ENCODE measurements at regions not wholly inside any gene's neighbourhood (a gene's known extent, or its start where the extent isn't known, plus 50 kb on each side); places are given as distances from the start of the nearest gene placed in this dataset.

GRCh38 chr15:97410897-97411575 is 549.5 kb upstream of the ARRDC4 start:
- 48% methylated on average over 5 of the region's 5 CpGs for WGBS, 2 donors
- Histone ChIP-seq H3K27me3 (no peaks in the 10 kb centered on the region), H3K4me3 (no peak overlapping the region), H3K27ac (no peak overlapping the region), H3K4me1 (no peaks in the 10 kb centered on the region), H3K9me3 (no peaks in the 10 kb centered on the region), H3K36me3 (no peaks in the 10 kb centered on the region)
- no peak for TF ChIP-seq POLR2AphosphoS5 (IDR thresholded peaks at IDR 0.05)
- TF ChIP-seq CTCF (IDR thresholded peaks at IDR 0.05), result no peak
- TF ChIP-seq EP300 (IDR thresholded peaks at IDR 0.05), result no peak
- TF ChIP-seq POLR2A (IDR thresholded peaks at IDR 0.05), result no peak
- DNase-seq (no peak), ATAC-seq (ENCODE audit: low FRiP score in 2 of 2) (no peak)

- no peak for ATAC-seq (ENCODE audit: low FRiP score in 2 of 2)
- H3K27me3 ChIP-seq, result no peaks in the 10 kb centered on the region
- WGBS, 2 donors, result 46 to 57% methylated on average over 1 of the region's 1 CpG
- H3K4me1 ChIP-seq, result no peaks in the 10 kb centered on the region
- no peak for DNase-seq
- H3K36me3 ChIP-seq, result no peaks in the 10 kb centered on the region
- H3K27ac ChIP-seq, result no peak overlapping the region
- no peak overlapping the region for H3K4me3 ChIP-seq
- no peak for TF ChIP-seq POLR2AphosphoS5 (IDR thresholded peaks at IDR 0.05)
- TF ChIP-seq EP300 (IDR thresholded peaks at IDR 0.05), result no peak
- TF ChIP-seq CTCF (IDR thresholded peaks at IDR 0.05), result no peak
- no peak for TF ChIP-seq POLR2A (IDR thresholded peaks at IDR 0.05)
- H3K9me3 ChIP-seq, result no peaks in the 10 kb centered on the region
These were observed 540.4 kb upstream of the ARRDC4 start for GRCh38 chr15:97420130-97420529.

GRCh38 chr15:97425596-97425995 is 534.9 kb upstream of the ARRDC4 start:
- Histone ChIP-seq H3K27ac (no peak overlapping the region), H3K4me1 (no peaks in the 10 kb centered on the region), H3K9me3 (no peaks in the 10 kb centered on the region), H3K36me3 (no peaks in the 10 kb centered on the region), H3K27me3 (no peaks in the 10 kb centered on the region), H3K4me3 (no peak overlapping the region)
- TF ChIP-seq POLR2A (IDR thresholded peaks at IDR 0.05) (no peak), EP300 (IDR thresholded peaks at IDR 0.05) (no peak), POLR2AphosphoS5 (IDR thresholded peaks at IDR 0.05) (no peak), CTCF (IDR thresholded peaks at IDR 0.05) (no peak)
- no peak for DNase-seq
- WGBS, 2 donors, result 83 to 87% methylated on average over 5 of the region's 5 CpGs
- no peak for ATAC-seq (ENCODE audit: low FRiP score in 2 of 2)

GRCh38 chr15:97443101-97443500 is 517.4 kb upstream of the ARRDC4 start:
- no peaks in the 10 kb centered on the region for H3K27me3 ChIP-seq
- WGBS, 2 donors, result 60 to 78% methylated on average over 1 of the region's 1 CpG
- TF ChIP-seq CTCF (IDR thresholded peaks at IDR 0.05) (no peak), EP300 (IDR thresholded peaks at IDR 0.05) (no peak), POLR2A (IDR thresholded peaks at IDR 0.05) (no peak), POLR2AphosphoS5 (IDR thresholded peaks at IDR 0.05) (no peak)

GRCh38 chr15:97446138-97446537 is 514.4 kb upstream of the ARRDC4 start:
- H3K27me3 ChIP-seq, result no peaks in the 10 kb centered on the region
- TF ChIP-seq POLR2A (IDR thresholded peaks at IDR 0.05) (no peak), CTCF (IDR thresholded peaks at IDR 0.05) (no peak), EP300 (IDR thresholded peaks at IDR 0.05) (no peak), POLR2AphosphoS5 (IDR thresholded peaks at IDR 0.05) (no peak)
- H3K4me3 ChIP-seq, result no peak overlapping the region
- H3K36me3 ChIP-seq, result no peaks in the 10 kb centered on the region
- H3K4me1 ChIP-seq, result no peaks in the 10 kb centered on the region
- no peak for DNase-seq
- no peak for ATAC-seq (ENCODE audit: low FRiP score in 2 of 2)
- WGBS, 2 donors, result 57 to 60% methylated on average over 3 of the region's 3 CpGs
- H3K27ac ChIP-seq, result no peak overlapping the region
- no peaks in the 10 kb centered on the region for H3K9me3 ChIP-seq

More at GRCh38 chr15:97443101-97443500, 517.4 kb upstream of the ARRDC4 start:
- Histone ChIP-seq H3K4me1 (no peaks in the 10 kb centered on the region), H3K4me3 (no peak overlapping the region), H3K36me3 (no peaks in the 10 kb centered on the region), H3K27ac (no peak overlapping the region), H3K9me3 (no peaks in the 10 kb centered on the region)
- ATAC-seq (ENCODE audit: low FRiP score in 2 of 2) (no peak), DNase-seq (no peak)
